Osteoblast (primary cell): ENCODE measurements at regions not wholly inside any gene's neighbourhood (a gene's known extent, or its start where the extent isn't known, plus 50 kb on each side); places are given as distances from the start of the nearest gene placed in this dataset.

Experiments used
- DNase-seq: peaks from one replicate; pipeline ENCODE4 v3.0.0; 2011; ENCODE audit warnings: low spot score, mixed read lengths; ENCODE audit not compliant: insufficient read length; ENCODE audit errors: missing footprints
- H2AFZ ChIP-seq: 2 replicates; pipeline ENCODE4 v1.6.0; 2011; ENCODE audit warnings: mild to moderate bottlenecking, low read length
- H3K27ac ChIP-seq: 2 replicates; pipeline ENCODE4 v1.5.1; 2011; ENCODE audit warnings: mild to moderate bottlenecking, low read depth, low read length, moderate library complexity
- H3K27me3 ChIP-seq: 2 replicates; pipeline ENCODE4 v1.6.0; 2012; ENCODE audit warnings: mild to moderate bottlenecking, control low read depth, inconsistent platforms, low read length, moderate library complexity; ENCODE audit not compliant: insufficient read depth
- H3K36me3 ChIP-seq: 2 replicates; pipeline ENCODE4 v1.5.1; 2011; ENCODE audit warnings: mild to moderate bottlenecking, low read length, control low read depth, moderate library complexity; ENCODE audit not compliant: insufficient read depth
- H3K4me1 ChIP-seq: 2 replicates; pipeline ENCODE4 v1.5.1; 2011; ENCODE audit warnings: mild to moderate bottlenecking, low read length, control low read depth, moderate library complexity; ENCODE audit not compliant: insufficient read depth
- H3K4me2 ChIP-seq: 2 replicates; pipeline ENCODE4 v1.6.0; 2011; ENCODE audit warnings: mild to moderate bottlenecking, low read length; ENCODE audit not compliant: insufficient read depth
- H3K4me3 ChIP-seq: fragments of 200-600 bp; sonication (generic); 3 replicates; pipeline ENCODE4 v1.5.1; 2012; ENCODE audit warnings: mild to moderate bottlenecking, low read length, inconsistent platforms; ENCODE audit not compliant: insufficient read depth
- H3K79me2 ChIP-seq: 2 replicates; pipeline ENCODE4 v1.6.0; 2012; ENCODE audit warnings: mild to moderate bottlenecking, low read length, control low read depth, inconsistent platforms; ENCODE audit not compliant: insufficient read depth
- H3K9me3 ChIP-seq: 2 replicates; pipeline ENCODE4 v1.5.1; 2011; ENCODE audit warnings: low read depth, low read length, control low read depth
- H4K20me1 ChIP-seq: 2 replicates; pipeline ENCODE4 v1.6.0; 2012; ENCODE audit warnings: mild to moderate bottlenecking, low read length, control low read depth; ENCODE audit not compliant: insufficient read depth
- TF ChIP-seq, protein P1 (sequence below): IDR thresholded peaks from 2 replicates; pipeline ENCODE4 v1.5.1; 2011; ENCODE audit warnings: mild to moderate bottlenecking, low read depth, low read length, moderate library complexity; ENCODE audit errors: extremely low read depth

DNA sequence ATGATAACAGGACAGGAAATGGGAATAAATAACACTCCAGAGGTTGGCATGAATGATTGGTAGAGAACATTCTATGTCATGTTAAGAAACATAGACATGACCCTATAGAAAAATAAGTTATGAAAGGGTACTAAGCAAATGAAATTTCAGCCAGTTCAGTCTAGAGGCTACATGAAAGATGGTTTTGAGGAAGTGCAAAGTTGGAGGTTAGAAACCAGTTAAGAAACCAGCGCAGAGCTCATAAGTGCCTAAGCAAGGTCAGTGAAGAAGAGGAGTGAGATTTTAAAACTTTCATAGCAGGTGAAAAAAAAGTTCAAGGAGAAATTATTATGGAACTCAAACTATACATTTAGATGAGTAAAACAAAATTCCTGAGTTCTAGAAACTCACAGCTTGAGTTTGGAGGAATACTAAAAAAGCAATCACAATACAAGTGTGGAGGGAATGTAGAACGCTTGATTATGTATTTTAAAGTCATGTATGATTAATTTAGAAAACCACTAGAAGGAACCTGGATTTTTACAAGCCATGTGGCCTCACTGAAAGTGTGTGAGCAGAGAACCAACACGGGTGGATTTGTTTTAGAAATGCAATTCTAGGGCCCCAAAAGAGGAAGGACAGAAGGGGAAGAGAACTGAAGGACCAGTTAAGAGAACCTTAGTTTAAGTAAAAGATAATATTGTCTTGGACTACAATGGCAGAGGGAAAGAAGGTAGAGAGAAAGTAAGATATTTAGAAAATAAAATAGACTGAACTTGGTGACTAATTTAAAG lies 162.4 kb downstream of the PCDH20 start:
- no peak overlapping the region for H3K4me3 ChIP-seq
- no peak for DNase-seq
- TF ChIP-seq, protein P1, sequence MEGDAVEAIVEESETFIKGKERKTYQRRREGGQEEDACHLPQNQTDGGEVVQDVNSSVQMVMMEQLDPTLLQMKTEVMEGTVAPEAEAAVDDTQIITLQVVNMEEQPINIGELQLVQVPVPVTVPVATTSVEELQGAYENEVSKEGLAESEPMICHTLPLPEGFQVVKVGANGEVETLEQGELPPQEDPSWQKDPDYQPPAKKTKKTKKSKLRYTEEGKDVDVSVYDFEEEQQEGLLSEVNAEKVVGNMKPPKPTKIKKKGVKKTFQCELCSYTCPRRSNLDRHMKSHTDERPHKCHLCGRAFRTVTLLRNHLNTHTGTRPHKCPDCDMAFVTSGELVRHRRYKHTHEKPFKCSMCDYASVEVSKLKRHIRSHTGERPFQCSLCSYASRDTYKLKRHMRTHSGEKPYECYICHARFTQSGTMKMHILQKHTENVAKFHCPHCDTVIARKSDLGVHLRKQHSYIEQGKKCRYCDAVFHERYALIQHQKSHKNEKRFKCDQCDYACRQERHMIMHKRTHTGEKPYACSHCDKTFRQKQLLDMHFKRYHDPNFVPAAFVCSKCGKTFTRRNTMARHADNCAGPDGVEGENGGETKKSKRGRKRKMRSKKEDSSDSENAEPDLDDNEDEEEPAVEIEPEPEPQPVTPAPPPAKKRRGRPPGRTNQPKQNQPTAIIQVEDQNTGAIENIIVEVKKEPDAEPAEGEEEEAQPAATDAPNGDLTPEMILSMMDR: no peak
- no peaks in the 10 kb centered on the region for H3K79me2 ChIP-seq
- no peaks in the 10 kb centered on the region for H3K27me3 ChIP-seq
- H3K36me3 ChIP-seq: no peaks in the 10 kb centered on the region
- no peaks in the 10 kb centered on the region for H3K9me3 ChIP-seq
- no peak overlapping the region for H2AFZ ChIP-seq
- H3K4me2 ChIP-seq: no peak overlapping the region
- H4K20me1 ChIP-seq: no peaks in the 10 kb centered on the region
- H3K27ac ChIP-seq: no peak overlapping the region
- H3K4me1 ChIP-seq: no peaks in the 10 kb centered on the region

DNA sequence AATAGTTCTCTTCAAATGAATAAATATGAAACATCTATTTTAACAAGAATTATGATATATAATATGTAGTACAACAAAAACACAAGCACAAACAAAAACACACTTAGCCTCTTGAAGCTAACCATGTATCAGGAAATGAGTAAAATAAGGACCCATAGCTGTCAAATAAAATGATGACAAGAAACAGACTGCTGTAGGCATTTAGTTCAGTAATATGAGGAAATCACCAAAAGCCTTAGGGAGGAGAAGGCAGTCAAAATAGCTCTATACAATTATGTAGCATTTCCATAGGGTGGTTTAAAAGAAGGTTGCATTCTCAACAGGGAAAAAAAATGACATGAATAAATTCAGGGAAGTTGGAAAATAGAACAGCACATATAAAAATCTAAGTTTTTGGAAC lies 163.4 kb downstream of the PCDH20 start:
- Histone ChIP-seq H3K4me3 (no peak overlapping the region), H3K9me3 (no peaks in the 10 kb centered on the region), H3K79me2 (no peaks in the 10 kb centered on the region), H3K4me2 (no peak overlapping the region), H3K27ac (no peak overlapping the region), H3K27me3 (no peaks in the 10 kb centered on the region), H3K36me3 (no peaks in the 10 kb centered on the region), H2AFZ (no peak overlapping the region), H3K4me1 (no peaks in the 10 kb centered on the region), H4K20me1 (no peaks in the 10 kb centered on the region)
- no peak for DNase-seq
- TF ChIP-seq, protein P1: no peak

DNA sequence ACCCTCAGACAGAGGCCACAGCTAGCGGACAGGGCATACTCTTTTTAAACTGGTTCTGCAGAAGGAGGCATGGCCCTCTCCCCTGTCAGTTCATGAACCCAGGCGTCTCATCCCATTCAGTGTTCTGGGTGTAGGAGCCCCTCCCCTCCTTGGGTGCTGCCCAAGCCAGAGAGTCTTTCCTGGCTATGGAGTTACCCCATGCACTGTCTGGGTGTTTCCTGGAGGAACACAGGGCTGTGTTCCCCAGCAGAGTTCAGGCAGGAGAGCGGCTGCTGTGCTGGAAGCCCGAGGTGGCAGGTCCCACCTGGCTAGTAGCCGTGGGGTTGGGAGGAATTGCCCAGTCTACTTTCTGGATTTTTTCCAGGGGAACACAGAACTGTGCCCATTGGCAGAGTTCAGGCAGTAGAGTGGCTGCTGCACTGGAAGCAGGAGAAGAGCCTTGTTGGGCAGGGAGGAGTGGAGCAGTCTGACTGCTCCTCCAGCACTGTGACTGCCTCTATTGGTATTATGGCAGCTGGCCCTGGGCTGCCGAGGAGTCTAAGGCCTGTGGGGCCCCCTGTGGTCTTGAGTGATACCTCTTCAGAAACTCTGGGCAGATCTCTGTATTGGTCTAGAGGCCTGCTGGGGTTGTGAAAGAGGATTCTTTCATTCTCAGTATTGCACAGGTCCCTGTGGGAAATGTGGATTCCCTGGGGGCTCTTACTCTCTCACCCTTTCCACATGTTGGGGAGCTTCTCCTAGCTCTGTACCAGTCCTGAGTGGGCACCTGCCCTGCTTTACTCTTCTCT lies 168.3 kb downstream of the PCDH20 start:
- TF ChIP-seq, protein P1: no peak
- Histone ChIP-seq H4K20me1 (no peaks in the 10 kb centered on the region), H3K27ac (no peak overlapping the region)

DNA sequence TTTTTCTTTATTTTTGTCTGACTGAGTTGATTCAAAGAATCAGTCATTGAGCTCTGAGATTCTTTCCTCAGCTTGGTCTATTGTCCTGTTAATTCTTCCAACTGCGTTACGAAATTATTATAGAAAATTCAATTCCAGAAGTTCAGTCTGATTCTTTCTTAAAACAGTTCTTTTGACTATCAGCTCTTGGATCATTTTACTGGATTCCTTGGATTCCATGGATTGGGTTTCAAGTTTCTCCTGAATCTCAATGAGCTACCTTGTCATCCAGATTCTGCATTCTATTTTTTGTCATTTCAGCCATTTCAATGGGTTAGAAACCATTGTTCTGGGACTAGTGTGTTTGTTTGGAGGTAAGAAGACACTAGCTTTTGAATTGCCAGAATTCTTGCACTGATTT lies 169.3 kb downstream of the PCDH20 start:
- H3K4me2 ChIP-seq: no peak overlapping the region
- H3K9me3 ChIP-seq: no peaks in the 10 kb centered on the region
- no peak overlapping the region for H3K4me3 ChIP-seq
- no peaks in the 10 kb centered on the region for H3K79me2 ChIP-seq
- no peak for DNase-seq
- no peak overlapping the region for H3K27ac ChIP-seq
- H3K27me3 ChIP-seq: no peaks in the 10 kb centered on the region
- H2AFZ ChIP-seq: no peak overlapping the region
- no peaks in the 10 kb centered on the region for H4K20me1 ChIP-seq
- no peaks in the 10 kb centered on the region for H3K4me1 ChIP-seq
- no peaks in the 10 kb centered on the region for H3K36me3 ChIP-seq
- TF ChIP-seq, protein P1: no peak

More for the DNA sequence above, 168.3 kb downstream of the PCDH20 start:
- peak; percentile 8 for DNase-seq
- Histone ChIP-seq H3K36me3 (no peaks in the 10 kb centered on the region), H3K4me3 (no peak overlapping the region), H3K4me2 (no peak overlapping the region), H3K4me1 (no peaks in the 10 kb centered on the region), H3K79me2 (no peaks in the 10 kb centered on the region), H2AFZ (no peak overlapping the region), H3K27me3 (no peaks in the 10 kb centered on the region), H3K9me3 (no peaks in the 10 kb centered on the region)
